Nephron (organoid): ENCODE measurements at regions not wholly inside any gene's neighbourhood (a gene's known extent, or its start where the extent isn't known, plus 50 kb on each side); places are given as distances from the start of the nearest gene placed in this dataset.

ENCODE experiments used
- H3K27ac Mint-ChIP-seq, 3 experiments: 2 replicates each; pipeline ENCODE4 v1.8.0; 2020; ENCODE audit warnings: mixed read lengths in 3 of 3, mild to moderate bottlenecking in 2 of 3, moderate library complexity in 1 of 3
- H3K27me3 Mint-ChIP-seq: 2 replicates; pipeline ENCODE4 v1.8.0; 2021; ENCODE audit warnings: low read depth, mild to moderate bottlenecking, moderate library complexity, mixed read lengths
- H3K36me3 Mint-ChIP-seq: 2 replicates; pipeline ENCODE4 v1.8.0; 2020; ENCODE audit warnings: low read depth, mixed read lengths
- H3K4me1 Mint-ChIP-seq: 2 replicates; pipeline ENCODE4 v1.8.0; 2020; ENCODE audit warnings: mixed read lengths
- H3K4me3 Mint-ChIP-seq, 3 experiments: 2 replicates each; pipeline ENCODE4 v1.8.0; 2020; ENCODE audit warnings: mild to moderate bottlenecking in 3 of 3, mixed read lengths in 3 of 3, moderate library complexity in 2 of 3
- H3K9me3 Mint-ChIP-seq: 2 replicates; pipeline ENCODE4 v1.8.0; 2020; ENCODE audit warnings: mixed read lengths
- CTCF ChIP-seq, 3 experiments: fragments of 200-600 bp; sonication (generic); IDR thresholded peaks; one replicate each; pipeline ENCODE4 v1.5.0; 2021; ENCODE audit warnings: antibody characterized with exemption in 3 of 3; ENCODE audit not compliant: unreplicated experiment in 3 of 3

- Mint-ChIP-seq H3K27ac (no peak overlapping the region), H3K27me3 (no peaks in the 10 kb centered on the region), H3K36me3 (no peaks in the 10 kb centered on the region), H3K4me1 (no peaks in the 10 kb centered on the region), H3K9me3 (no peaks in the 10 kb centered on the region), H3K4me3 (no peak overlapping the region)
- no peak for TF ChIP-seq CTCF (IDR thresholded peaks at IDR 0.05; ENCODE audit: unreplicated experiment in 3 of 3)
Observed at GRCh38 chr6:126280287-126280686, 59.6 kb upstream of the CENPW start.

GRCh38 chr6:126285871-126286365 is 54.0 kb upstream of the CENPW start:
- no peaks in the 10 kb centered on the region for H3K36me3 Mint-ChIP-seq
- no peak overlapping the region for H3K4me3 Mint-ChIP-seq
- H3K9me3 Mint-ChIP-seq: no peaks in the 10 kb centered on the region
- no peaks in the 10 kb centered on the region for H3K4me1 Mint-ChIP-seq
- TF ChIP-seq CTCF (IDR thresholded peaks at IDR 0.05; ENCODE audit: unreplicated experiment in 3 of 3): no peak
- no peak overlapping the region for H3K27ac Mint-ChIP-seq
- H3K27me3 Mint-ChIP-seq: no peaks in the 10 kb centered on the region
